Breast epithelium (tissue), 3 donors: ENCODE measurements at regions not wholly inside any gene's neighbourhood (a gene's known extent, or its start where the extent isn't known, plus 50 kb on each side); places are given as distances from the start of the nearest gene placed in this dataset.

Source experiments
- CTCF ChIP-seq, 3 donors: fragments of 450-650 bp; IDR thresholded peaks; one replicate each; pipeline ENCODE4 v1.5.1; 2016 to 2017; ENCODE audit warnings: antibody characterized with exemption in 3 of 3, mild to moderate bottlenecking in 3 of 3, moderate library complexity in 3 of 3
- POLR2A ChIP-seq: fragments of 450-650 bp; IDR thresholded peaks from one replicate; pipeline ENCODE4 v1.6.1; 2016; ENCODE audit warnings: antibody characterized with exemption, mild to moderate bottlenecking, moderate library complexity
- POLR2AphosphoS5 ChIP-seq, 3 donors: sonication (generic); formaldehyde crosslinking; IDR thresholded peaks; one replicate each; pipeline ENCODE4 v1.6.1; 2017; ENCODE audit warnings: antibody characterized with exemption in 3 of 3

- TF ChIP-seq CTCF (IDR thresholded peaks at IDR 0.05), result no peak
- no peak for TF ChIP-seq POLR2A
- TF ChIP-seq POLR2AphosphoS5 (IDR thresholded peaks at IDR 0.05), result no peak
Observed at GRCh38 chr1:198408716-198409115, 131.8 kb downstream of the ATP6V1G3 start.
